ENCODE measurements at regions not wholly inside any gene's neighbourhood (a gene's known extent, or its start where the extent isn't known, plus 50 kb on each side); places are given as distances from the start of the nearest gene placed in this dataset.

- no peak for TF ChIP-seq POLR2A (IDR thresholded peaks at IDR 0.05)
- no peak for TF ChIP-seq CTCF (IDR thresholded peaks at IDR 0.05)
Measured at GRCh38 chr1:99384021-99384420, 119.7 kb downstream of the PLPPR4 start.
